SK-N-MC (cell line): ENCODE measurements at regions not wholly inside any gene's neighbourhood (a gene's known extent, or its start where the extent isn't known, plus 50 kb on each side); places are given as distances from the start of the nearest gene placed in this dataset.

Experiments used
- EZH2 ChIP-seq: fragments of 200-600 bp; sonication (generic); IDR thresholded peaks from one replicate; pipeline ENCODE4 v1.6.1; 2017; ENCODE audit warnings: antibody characterized with exemption
- POLR2AphosphoS5 ChIP-seq: IDR thresholded peaks from 2 replicates; pipeline ENCODE4 v1.6.1; 2012; ENCODE audit warnings: mild to moderate bottlenecking, low read depth, low read length, borderline replicate concordance

DNA sequence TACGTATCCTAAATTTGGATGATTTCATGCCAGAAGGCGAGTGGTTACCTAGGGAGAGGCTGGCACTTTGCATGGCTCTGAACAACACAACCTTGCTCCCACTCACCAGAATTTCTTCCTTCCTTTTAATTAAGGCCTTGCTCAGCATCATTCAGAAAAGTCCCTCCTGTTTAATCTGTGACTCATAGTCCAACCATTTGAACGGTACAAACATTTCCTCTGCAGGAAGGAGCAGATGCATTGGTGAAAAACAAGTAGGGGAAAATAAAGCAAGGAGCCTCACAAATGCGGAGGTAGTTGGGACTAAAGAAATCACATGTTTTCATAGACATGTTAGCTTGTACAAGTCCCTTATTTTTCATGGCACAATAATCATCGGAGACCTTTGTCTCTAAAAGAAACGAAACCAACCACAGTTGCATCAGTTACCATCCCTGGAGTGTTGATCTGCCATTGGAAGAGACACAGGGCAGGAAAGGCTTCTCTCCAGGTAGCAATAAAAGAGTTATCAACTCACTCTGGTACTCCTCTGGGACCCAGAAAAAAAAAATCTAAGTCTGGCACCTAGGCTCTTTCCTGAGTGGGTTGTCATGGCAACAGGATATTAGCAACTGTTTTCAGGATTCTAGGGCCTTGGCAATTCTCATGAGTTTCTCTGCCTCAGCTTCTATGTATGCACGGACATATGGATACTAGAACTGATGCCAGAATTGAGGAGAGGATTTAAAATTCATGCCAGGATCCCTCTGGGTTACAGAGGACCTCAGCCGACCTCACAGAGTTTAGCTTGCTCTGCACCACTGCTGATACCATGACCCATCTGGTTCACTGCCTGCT lies 255.4 kb upstream of the ARPP21 start:
- TF ChIP-seq EZH2: no peak
- no peak for TF ChIP-seq POLR2AphosphoS5
